ENCODE measurements at regions not wholly inside any gene's neighbourhood (a gene's known extent, or its start where the extent isn't known, plus 50 kb on each side); places are given as distances from the start of the nearest gene placed in this dataset.

DNA sequence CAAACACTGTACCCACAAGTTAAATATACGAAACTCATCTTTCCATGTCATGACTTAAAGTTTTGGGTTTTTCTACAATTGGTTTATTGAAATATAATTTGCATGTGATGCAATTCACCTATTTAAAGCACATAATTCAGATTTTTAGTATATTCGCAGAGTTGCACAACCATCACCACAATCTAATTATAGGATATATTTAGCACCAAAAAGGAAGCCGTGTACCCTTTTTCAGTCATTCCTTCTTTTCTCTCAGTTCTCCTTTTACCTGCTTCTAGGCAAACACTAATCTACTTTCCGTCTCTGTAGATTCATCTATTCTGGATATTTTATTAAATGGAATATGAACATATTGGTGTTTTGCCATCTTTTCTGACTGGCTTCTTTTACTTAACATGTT lies 1458.1 kb upstream of the TENM4 start:
- DNase-seq: no peak

DNA sequence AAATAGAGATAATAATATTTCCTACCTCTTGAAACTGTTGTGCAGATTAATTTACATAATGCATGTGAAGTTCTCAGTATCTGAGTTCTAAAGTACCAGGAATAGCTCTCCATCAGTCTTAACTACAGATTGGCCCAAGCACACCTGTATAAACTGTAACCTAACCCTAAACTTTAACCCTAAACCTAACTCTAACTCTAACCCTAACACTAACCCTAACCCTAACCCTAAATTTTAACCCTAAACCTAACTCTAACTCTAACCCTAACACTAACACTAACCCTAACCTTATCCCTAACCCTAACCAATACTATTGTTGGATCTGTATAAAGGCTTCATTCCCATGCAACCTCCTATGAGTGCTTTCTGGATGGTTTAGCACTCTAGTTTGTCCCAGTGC lies 1445.9 kb upstream of the TENM4 start:
- no peak for DNase-seq

DNA sequence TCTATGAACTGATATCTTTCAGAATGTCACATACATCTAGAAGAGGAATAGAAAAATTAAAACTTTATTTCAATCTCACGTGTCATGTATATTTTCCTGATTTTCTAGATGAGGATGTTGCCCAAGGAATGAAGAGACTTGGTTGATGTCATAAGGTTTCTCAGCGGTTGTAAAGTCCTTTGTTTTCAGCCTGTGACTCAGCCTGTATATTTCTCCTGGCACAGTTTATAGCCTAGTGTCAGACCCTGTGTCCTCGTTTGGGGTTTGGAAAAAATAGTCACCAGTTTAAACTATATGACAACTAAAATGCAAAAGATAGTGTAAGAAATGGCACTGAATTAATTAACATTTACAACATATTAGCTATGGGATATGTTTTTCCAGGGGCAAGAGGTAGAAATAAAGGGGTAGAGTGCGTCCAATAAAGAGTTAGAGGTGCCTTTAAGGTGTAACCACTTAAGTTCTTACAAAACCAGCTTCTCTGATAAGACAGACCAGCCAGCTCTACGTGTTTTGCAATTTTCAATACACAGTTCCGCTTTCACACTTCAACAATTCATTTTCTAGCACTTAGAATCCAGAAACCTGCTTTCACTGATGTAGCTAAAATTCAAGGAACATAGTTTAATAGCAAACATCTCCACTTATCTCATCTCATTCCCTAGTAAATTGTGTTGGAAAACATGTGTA lies 1432.6 kb upstream of the TENM4 start:
- DNase-seq: no peak

DNA sequence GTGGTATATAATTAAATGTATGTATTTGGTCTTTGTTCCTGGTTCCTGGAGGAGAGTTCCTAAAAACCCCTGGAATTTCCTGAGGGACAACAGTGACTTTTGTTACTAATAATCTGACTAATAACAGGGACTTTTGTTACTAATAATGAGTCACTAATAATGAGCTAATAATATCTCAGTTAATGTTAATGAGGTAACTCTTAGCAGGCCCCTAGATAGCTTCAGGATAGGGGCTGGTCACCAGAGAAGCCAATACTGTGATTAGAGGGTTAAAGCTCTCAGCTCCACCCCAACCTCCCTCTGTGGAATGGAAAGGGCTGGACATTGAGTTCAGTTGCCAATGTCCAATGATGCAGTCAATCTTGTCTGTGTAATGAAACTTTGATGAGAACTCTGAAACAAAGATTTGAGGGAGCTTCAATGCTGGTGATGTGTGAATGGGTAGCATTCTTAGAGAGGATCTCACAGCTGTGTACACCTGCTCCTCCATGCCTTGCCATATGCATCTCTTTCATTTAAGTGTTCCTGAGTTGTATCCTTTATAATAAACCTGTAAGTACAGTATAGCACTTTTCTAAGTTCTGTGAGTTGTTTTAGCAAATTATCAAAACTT lies 1431.4 kb upstream of the TENM4 start:
- no peak for DNase-seq

DNA sequence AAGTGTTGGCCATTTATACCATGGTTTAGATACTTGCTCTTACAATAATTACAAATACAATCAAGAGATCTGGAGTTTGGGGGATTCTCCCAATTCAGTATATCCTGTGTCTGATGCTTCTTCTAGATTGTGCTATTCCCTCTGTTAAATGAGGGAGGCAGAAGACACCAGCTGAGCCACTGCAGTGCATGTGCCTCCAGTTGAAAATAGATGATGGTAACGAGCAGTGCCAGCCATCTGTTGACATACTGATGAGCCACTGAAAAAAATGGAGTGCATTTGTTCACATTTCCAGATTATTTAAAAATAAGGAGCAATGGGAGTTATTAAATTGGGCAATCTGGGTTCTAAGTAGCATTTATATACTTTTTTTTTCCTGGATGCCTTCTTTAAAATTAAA lies 1428.0 kb upstream of the TENM4 start:
- no peak for DNase-seq

DNA sequence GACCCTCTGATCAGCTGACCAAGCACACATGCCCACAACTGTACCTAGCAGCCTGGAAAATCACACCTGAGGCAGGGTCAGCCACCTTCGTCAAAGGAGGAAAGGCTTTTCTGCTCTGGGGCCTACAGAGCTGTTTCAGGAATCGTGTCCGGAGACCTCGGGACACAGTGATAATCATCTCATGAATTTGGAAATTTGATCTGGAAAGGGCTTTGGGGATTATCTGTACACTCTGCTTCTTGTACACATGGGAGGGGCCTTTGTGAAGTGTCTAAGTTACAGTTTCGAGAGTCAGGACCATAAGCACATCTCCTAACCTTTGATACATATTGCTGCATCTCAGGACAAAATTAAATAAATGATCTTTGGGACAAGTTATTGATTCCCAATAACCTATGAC lies 1421.2 kb upstream of the TENM4 start:
- no peak for DNase-seq

DNA sequence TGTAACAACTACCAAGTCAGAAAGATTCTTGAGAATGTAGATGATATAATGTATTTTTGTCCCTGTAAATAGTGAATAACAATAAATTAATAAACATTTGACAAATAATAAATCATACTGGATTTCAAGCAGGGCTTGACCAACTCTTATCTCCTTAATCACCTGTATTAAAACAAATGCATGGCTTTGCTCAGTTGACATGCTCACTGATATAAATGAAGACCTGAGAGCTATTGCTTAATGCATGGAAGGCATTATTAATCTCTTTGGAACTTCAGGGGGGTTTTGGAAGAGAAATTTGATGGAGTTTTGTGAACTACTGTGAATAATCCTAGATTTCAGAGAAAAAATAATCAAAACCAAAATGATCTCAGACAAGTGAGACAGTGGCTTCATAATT lies 1420.4 kb upstream of the TENM4 start:
- no peak for DNase-seq

DNA sequence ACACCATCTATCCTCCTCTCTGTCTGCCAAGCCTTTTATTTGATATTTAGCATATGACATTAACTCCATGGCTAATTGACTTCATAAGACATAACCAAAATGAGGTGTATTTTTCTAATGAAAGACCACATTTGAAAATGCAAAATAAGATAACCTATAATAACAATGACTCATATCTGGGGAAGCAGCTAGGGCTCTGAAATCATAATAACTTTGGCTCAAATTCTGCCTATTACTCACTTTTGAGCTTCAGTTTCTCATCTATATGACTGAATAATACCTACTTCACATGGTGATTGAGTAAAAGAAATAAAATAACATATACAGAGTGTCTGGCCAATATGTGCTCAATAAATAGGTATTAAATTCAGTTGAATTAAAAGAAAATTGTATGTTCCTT lies 1419.8 kb upstream of the TENM4 start:
- DNase-seq: no peak

DNA sequence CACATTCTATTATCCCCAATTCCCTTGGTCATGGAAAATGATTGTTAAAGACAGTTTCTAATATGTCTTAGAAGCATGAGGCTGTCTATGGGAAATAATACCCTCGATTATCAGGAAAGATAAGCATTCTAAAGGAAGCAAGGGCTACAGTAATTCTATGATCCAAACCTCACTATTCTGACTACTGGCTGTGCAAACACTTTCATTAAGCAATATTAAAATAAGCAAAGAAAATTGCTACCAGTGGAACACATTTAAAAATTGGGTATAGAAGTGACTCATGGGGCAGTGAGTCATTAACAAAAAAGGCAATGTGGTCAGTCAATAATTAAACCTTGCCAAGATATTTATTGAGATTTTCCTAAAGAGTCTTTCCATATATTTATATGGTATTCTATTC lies 1415.2 kb upstream of the TENM4 start:
- no peak for DNase-seq

DNA sequence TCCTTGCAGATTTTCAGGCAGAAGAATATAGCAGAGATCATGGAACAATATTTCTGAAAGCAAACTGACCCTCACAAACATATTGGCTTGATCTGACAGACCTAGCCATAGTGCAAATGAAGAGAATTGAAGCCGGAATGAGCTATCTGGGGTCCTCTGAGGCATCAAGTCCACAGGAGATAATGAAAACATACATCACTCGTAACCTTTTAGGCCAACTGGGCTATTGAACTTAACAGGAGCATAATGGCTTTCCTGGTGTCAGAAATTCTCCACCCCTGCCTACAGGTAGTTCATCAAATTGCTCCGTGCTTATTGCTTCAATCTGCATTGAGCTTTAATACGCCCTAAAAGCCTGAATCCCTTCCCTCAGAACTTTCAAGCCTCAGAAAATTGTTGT lies 1414.6 kb upstream of the TENM4 start:
- no peak for DNase-seq

DNA sequence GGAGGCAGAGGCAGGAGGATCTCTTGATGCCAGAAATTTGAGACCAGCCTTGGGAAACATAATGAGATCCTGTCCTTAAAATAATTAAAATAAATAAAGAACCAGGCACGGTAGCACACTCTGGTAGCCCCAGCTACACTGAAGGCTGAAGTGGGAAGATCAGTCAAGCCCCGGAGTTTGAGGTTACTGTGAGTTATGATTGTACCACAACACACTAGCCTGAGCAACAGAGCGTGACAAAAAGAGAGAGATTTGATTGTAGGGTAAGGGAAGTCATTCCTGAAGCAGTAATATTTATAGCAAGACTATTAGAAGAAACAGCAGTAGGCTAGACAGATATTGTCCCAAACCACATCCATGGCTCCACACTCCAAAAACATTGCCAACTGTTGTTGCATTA lies 1408.4 kb upstream of the TENM4 start:
- DNase-seq: no peak

DNA sequence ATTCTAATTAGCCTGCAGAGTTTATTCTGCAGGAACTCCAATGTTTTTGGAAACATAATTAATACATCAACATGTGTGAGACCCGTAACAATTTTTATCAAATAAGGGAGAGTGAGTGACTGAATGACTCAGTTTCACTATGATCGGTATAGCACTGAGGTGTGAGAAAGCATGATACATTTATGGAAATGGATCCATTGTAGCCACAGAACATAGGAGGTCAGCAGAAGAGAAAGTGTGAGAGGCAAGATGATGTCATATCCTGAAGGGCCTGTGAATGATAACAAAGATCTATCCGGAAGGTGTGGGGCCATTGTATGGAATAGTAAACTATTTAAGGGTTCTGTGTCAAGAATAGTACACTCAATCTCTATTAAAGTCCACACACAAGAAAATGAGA lies 1406.1 kb upstream of the TENM4 start:
- no peak for DNase-seq

DNA sequence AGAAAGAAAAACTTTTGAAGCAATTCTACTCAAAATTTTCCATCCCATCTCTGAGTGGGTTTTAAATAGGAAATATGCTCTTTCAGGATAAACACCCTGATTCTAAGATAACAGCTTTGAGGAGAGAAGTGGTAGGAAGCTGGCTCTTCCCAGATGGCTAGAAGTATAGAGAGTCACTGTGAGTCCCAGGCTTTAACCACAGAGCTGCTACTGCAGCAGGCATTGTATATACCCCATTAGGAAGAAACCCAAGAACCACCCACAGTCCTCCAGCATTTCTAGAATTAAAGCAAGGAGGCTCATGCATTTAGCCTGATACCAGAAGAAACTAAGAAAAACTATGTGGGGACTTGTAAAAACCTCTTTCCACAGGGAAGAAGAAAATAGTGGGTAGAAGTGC lies 1405.6 kb upstream of the TENM4 start:
- no peak for DNase-seq

DNA sequence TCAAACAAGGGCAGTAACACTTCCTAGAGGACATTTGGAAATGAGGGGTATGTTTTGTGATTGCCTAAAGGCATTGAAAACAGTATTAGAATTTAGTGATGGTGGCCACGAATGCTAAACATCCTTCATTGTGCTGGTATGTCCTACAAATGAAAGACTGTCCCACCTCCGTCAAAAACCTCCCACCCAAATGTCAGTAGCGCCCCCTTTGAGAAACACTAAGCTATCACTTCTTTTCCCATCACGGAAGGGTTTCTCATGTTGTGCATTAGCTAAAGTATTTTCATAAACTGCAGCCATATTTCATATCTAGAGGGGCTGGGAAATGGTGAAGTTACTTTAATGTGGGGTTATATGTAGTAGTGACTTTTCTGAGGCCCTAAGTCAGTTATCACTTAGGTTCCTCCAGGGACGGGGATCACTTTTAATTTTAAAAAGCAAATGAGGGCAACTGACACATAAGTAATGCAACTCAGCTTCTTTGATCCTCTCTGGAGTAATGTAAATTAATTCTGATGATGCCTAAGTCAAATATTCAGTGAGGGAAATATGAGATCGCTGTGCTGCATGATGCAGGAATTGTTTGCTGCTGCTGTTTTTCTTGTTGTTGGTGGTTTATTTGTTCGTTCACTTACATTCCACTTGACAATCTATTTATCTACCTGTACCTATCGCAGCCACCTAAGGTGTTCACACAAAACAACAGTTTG lies 1403.4 kb upstream of the TENM4 start:
- DNase-seq: no peak

DNA sequence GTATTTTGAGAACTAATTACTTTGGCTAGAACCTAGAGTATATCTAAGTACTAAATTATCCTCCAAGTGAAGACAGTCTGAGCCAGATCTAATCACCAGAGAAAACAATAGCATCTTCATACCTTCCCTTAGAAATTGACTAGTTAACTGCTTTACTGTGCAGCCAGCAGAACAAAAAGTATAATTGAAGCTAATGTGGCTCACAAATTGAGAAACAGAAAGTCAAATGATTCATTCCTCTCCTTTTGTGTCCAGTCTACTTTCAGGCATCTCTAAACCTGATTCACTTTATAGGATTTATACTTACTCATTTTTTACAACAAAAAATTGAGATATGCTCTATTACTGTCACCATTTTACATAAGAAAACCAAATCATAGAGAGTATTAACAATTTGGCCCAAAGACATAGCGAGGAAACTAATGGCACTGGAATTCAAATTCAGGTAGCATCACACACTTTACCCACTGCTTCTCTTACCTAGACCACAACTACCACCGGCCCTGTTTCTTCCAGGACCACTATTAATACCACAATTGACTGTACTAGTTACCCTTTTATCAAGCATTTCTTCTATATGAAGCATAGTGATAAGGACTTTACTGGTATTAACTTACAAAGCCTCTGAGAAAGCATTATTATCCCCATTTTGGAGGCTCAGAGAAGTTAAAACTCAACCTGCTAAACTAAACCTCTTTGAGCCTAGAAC lies 1402.6 kb upstream of the TENM4 start:
- DNase-seq: no peak

DNA sequence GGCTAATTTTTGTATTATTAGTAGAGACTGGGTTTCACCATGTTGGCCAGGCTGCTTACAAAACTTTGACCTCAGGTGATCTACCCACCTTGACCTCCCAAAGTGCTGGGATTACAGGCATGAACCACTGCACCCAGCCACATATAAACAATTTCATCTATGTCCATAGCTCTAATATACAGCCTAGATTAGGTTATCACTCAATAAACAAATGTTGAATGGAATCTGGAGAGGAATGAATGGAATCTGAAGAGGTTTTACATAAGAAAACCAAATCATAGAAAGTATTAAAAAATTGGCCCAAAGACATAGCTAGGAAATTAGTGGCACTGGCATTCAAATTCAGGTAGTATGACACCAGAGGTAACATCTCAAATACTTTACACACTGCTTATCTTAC lies 1401.4 kb upstream of the TENM4 start:
- DNase-seq: no peak

DNA sequence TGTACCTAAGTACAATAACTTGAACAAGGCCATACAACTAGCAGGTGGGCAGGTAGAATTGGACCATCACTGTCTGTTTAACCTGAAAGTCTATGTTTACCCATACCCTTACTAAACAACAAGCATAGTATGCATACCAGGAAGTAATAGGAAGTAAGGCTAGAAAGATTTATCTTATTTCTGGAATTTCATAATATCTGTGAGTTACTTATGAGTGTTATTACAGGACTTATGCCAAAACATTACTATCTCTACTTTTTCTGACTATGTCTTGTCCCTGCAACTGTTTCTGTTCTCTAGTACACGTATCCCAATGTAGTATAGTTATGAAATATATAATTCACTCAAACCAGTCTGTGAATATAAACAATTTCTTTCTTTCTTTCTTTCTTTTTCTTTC lies 1400.8 kb upstream of the TENM4 start:
- no peak for DNase-seq

DNA sequence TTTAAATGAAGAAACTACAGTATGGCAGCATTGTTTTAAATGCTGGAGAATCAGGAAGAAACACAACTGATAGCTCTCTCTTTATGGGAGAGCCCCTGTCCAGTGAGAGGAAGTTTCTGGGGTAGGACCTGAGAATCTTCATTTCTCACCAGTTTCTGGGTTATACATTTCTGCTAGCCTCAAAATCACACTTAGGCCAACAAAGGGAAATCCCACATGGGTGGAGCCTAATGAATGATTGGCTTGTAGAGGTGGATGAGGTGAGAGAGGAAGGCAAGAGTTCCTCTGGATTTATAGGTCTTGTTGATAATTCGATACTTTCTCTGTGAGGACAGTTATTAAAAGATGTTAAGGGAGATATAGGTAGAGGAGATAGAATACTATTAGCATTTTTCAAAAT lies 1397.3 kb upstream of the TENM4 start:
- DNase-seq: no peak

DNA sequence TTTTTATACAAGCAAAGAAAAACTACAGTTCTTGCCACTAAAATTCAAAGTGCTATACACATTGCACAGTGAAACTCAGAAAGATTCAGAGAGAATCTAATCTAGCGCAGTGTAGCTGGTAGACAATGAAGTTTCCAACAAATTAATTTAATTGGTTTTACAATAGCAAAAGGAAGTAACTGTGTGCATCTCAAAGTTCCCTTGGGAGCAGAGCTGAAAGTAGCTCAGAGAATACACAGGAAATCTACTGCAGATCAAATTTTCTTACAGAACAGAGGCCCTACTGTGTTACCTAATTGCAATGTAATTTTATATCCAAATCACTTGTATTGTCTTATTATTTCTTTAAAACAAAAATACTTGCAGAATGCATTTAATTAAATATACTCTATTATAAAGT lies 1396.2 kb upstream of the TENM4 start:
- DNase-seq: no peak

DNA sequence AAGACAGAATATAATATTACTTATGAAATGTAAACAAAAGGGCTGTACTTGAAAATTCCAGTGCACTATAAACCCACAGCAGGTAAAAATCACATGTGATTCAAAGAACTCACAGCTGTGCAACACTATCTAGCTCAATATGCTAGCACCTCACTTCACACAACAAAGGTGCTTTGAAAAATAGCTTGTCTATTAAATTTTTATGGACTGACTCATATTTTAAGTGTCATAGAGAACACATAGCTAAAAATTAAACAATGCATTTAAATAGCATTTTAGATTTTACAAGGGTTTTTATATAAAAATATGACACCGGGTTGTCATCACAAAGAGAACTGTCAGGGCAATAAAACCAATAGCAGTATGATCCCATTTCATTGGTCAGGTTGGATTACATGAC lies 1390.5 kb upstream of the TENM4 start:
- no peak for DNase-seq

DNA sequence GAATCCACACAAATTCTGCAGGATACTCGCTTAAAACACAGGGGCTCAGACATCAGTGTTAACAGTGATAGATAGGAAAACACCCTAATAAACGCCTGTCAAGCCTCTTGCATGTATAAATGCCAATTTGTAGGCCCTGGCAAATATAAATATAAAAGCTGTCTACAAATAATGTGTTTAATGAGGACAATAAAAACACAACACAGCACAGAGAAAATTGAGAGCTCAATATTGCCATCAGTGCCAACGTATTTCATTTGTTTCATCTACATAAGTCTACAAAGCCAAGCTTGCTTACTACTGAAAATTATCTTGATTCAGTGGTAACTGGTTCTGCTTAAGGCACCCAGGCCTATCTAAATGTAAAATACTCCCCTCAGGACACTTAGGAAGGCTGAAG lies 1387.0 kb upstream of the TENM4 start:
- no peak for DNase-seq

DNA sequence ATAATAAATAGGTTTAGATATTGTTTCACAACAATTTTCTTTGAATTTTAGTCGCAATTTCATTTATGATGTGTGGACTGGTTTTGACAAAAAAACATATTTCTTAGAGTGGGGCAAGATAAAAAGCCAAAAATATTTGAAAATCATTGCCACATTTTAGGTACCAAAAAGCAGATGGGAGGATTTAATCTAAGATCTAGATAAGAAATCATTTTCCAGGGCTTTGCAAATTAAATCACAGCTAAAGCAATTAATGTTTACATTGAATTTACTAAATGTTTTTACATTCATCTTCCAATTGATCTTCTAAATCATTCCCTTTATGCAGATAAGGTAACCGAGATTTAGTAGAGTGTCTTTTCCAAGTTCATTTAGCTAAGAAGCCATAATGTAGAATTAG lies 1386.0 kb upstream of the TENM4 start:
- no peak for DNase-seq

DNA sequence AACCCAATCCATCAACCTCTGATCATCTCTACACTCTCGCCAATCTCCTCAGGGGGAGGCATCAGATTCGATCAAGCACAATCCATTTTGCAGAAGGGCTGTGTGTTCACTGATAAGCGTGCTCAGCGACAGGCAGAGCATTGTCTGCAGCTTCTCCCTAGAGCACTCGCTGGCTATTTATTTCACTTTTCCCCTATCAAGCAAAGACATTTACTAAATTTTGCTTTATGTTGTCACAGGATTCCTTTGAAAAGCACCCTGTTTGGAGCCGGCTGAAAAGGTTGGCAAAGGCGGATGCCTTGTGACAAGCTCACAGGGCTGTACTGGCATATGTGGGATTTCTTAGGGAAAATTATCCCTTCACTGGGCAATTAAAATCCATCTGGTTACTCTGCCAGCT lies 1381.5 kb upstream of the TENM4 start:
- DNase-seq: no peak

DNA sequence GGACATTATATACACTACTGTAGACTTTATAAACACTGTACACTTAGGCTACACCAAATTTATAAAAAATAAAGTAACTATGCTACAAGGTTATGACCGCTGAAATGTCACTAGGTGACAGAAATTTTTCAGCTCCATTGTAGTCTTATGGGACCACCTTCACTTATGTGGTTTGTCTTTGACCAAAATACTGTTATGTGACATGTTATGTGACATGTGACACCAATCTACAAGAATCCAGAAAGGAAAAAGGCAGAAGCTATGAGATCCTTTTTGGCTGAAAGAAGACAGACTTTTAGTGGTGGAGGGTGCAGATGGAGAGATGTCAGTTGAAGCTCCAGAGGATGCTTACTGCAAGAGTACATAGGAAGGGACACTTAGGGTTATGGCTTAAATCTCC lies 1378.4 kb upstream of the TENM4 start:
- DNase-seq: no peak

Data from DMS79 treated with DMSO at 0.1 percent for 48 hours (cell line).